ENCODE measurements at regions not wholly inside any gene's neighbourhood (a gene's known extent, or its start where the extent isn't known, plus 50 kb on each side); places are given as distances from the start of the nearest gene placed in this dataset.
A peak's percentile ranks its signal among the peaks of the same experiment; 100 is the strongest.

GRCh38 chr15:94607176-94607654 is 375.9 kb downstream of the MCTP2 start:
- FAIRE-seq = peak; percentile 59

- no peak for FAIRE-seq
These were observed 378.7 kb downstream of the MCTP2 start for GRCh38 chr15:94610069-94610468.

- no peak for FAIRE-seq
These were observed 379.1 kb downstream of the MCTP2 start for GRCh38 chr15:94610485-94610884.

- no peak for FAIRE-seq
These were observed 380.3 kb downstream of the MCTP2 start for GRCh38 chr15:94611656-94612055.

GRCh38 chr15:94615688-94616087 is 384.3 kb downstream of the MCTP2 start:
- FAIRE-seq = no peak

GRCh38 chr15:94620632-94621031 is 389.3 kb downstream of the MCTP2 start:
- no peak for FAIRE-seq

- FAIRE-seq = no peak
These were observed 390.4 kb downstream of the MCTP2 start for GRCh38 chr15:94621736-94622135.

GRCh38 chr15:94626949-94627348 is 395.6 kb downstream of the MCTP2 start:
- FAIRE-seq = no peak

GRCh38 chr15:94631608-94632007 is 400.2 kb downstream of the MCTP2 start:
- FAIRE-seq = no peak

GRCh38 chr15:94638183-94638582 is 406.8 kb downstream of the MCTP2 start:
- no peak for FAIRE-seq

GRCh38 chr15:94639701-94640100 is 408.3 kb downstream of the MCTP2 start:
- no peak for FAIRE-seq

GRCh38 chr15:94644433-94644832 is 413.1 kb downstream of the MCTP2 start:
- no peak for FAIRE-seq

GRCh38 chr15:94653071-94653470 is 421.7 kb downstream of the MCTP2 start:
- no peak for FAIRE-seq

- FAIRE-seq = no peak
These were observed 424.0 kb downstream of the MCTP2 start for GRCh38 chr15:94655249-94655880.

GRCh38 chr15:94665676-94666441 is 434.5 kb downstream of the MCTP2 start:
- no peak for FAIRE-seq

GRCh38 chr15:94666553-94666952 is 435.2 kb downstream of the MCTP2 start:
- peak; percentile 93 for FAIRE-seq

GRCh38 chr15:94667109-94667508 is 435.7 kb downstream of the MCTP2 start:
- no peak for FAIRE-seq

- FAIRE-seq = peak; percentile 94
These were observed 439.2 kb downstream of the MCTP2 start for GRCh38 chr15:94670438-94671034.

- peak; percentile 83 for FAIRE-seq
These were observed 440.6 kb downstream of the MCTP2 start for GRCh38 chr15:94671858-94672532.

GRCh38 chr15:94673801-94674200 is 442.4 kb downstream of the MCTP2 start:
- FAIRE-seq = no peak

GRCh38 chr15:94674296-94674695 is 442.9 kb downstream of the MCTP2 start:
- FAIRE-seq = no peak

GRCh38 chr15:94677202-94677790 is 445.9 kb downstream of the MCTP2 start:
- FAIRE-seq = no peak

GRCh38 chr15:94682171-94682570 is 450.8 kb downstream of the MCTP2 start:
- no peak for FAIRE-seq
